GM18868 (cell line): ENCODE measurements at regions not wholly inside any gene's neighbourhood (a gene's known extent, or its start where the extent isn't known, plus 50 kb on each side); places are given as distances from the start of the nearest gene placed in this dataset.

ENCODE experiments used
- ATAC-seq: cut with Tn5 transposase; IDR thresholded peaks from one replicate; pipeline ENCODE4 v1.9.1; 2021; ENCODE audit warnings: mild to moderate bottlenecking, moderate library complexity; ENCODE audit not compliant: unreplicated experiment

DNA sequence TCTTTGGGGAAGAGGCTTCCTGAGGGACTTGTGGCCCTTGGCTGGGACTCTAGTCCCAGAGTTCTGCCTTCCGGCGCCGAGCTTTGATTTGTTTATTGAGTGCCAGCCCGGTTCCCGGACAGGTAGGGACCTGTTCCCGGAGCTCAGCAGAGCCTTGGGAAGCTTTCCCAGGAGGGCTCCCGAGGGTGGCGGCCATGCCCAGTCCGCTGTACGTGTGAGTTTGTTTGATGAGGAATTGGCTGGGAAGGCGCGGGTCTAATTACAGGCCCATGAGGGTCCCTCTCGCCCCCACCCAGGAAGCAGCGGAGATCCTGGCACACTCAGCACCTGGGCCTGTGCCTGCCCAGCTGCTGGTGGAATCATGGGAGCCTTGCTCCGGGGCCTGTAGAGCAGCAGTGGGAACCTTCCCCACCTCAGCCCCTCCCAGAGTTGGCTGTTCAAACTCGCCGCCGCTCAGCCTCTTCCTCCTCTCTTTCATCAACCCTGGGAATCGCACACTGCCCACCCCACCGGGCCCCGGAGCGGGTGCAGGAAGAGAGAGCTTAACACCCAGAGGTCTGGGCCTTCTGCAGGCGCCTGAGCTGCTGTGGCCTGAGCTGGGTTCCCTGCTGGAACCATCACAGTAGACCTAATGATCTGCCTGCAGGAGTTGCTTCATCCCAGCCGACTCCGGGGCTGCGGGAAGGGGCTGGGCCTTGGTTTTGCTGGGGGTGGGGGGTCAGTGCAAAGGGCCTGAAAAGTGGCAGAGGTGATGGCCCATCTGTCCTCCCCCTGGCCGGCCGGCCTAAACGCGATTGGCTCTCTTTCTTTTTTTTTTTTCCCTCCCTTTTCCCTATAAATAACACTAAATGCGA, 313.7 kb downstream of the SEC14L1 start:
- no peak for ATAC-seq

DNA sequence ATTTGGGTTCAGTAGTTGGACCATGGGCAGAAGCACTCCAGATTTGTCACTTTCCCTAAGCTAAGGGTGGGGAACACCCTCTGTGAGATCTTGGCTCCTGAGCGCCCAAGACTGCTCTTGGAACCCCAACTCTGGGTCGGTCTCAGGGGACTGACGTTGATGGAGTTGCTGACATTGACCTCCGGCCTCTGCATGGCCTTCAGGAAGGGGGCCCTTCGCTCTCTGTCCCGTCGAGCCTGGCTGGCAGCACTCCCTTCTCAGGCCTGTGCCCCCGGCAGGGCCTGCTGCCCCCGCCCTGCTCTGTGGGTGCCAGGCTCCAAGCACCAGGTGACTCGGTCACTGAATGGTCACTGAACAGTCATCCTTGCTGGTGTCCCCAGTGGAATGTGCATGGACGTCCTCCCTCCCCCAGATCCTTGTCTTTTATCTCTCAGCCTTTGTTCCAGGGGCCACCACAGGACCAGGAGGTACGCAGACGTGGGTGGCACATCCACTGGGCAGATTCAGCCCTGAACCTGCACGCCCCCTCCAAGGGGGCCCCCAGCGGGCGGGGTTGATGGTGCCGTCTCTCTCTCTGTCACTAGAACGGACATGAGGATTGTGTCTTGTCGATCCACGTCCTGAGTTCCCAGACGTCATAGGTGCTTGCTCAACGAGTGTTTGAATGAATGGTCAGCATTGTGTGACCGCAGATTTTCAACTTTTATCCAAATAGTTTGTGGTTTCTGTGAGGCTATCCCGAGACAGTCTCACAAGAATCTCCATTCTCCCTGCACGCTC, 314.5 kb downstream of the SEC14L1 start:
- ATAC-seq: no peak

DNA sequence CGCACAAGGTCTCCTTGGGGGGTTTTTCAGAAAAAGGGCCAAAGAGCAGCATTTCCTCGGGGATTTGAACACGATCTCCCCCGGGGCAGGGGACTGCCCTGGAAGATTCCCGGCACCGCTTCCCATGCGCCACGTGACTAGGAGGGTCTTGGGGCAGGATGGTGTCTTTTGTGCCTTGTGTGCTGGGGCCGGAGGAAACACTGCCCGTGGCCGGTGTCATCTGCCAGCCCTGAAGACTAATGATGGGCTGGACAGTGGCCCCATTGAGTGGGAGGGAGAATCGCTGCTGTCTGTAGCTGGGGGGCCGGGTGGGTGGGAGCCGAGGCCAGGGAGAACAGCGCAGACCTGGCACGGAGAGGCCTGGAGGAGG, 315.1 kb downstream of the SEC14L1 start:
- ATAC-seq: no peak

DNA sequence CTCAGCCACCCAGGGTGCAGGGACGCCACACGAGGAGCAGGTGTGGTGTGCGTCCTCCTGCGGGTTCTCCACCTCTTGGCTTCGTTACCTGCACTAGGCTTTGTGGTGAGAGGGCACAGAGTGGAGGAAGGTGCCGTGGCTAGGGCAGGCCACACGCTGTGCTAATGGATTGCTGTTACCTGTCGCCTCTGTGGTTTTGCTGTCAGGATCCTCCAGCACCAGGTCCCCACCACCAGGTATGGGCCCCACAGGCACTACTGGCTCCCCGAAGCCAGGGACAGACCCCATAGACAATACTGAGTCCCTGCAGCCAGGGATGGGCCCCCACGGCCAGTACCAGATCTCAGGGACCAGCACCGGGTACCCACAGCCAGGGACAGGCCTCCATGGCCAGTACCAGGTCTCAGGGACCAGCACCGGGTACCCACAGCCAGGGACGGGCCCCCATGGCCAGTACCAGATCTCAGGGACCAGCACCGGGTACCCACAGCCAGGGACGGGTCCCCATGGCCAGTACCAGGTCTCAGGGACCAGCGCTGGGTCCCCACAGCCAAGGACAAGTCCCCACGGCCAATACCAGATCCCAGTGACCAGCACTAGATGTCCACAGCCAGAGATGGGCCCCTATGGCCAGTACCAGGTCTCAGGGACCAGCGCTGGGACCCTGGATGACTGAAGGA, 315.6 kb downstream of the SEC14L1 start:
- no peak for ATAC-seq

DNA sequence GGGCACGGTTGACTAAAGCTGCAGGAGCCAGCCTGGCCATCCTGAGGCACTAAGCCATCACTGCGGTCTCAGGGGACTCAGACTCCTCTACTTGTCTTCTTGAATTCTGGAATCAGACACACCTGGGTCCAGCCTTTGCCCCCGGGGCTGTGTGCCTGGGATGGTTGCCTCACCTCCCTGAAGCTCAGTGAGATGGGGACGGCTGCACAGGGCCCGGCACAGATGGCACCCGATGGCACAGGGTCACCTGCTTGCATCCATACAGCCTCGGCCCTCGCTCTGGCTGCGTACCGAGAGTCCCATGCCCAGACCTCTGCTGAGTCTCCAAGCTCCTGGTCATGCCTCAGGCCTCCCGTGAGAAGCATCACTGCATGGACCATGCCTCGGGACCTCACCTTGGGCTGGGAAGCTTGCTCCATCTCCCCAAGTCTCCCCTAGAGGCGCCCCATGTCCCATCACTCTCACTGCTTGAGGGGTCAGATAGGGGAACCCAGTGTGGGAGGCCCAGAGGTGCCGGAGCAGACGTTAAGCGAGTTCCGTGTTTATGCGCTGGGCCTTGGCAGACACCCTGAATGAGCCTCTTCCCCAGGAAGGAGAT, 316.3 kb downstream of the SEC14L1 start:
- ATAC-seq: no peak

DNA sequence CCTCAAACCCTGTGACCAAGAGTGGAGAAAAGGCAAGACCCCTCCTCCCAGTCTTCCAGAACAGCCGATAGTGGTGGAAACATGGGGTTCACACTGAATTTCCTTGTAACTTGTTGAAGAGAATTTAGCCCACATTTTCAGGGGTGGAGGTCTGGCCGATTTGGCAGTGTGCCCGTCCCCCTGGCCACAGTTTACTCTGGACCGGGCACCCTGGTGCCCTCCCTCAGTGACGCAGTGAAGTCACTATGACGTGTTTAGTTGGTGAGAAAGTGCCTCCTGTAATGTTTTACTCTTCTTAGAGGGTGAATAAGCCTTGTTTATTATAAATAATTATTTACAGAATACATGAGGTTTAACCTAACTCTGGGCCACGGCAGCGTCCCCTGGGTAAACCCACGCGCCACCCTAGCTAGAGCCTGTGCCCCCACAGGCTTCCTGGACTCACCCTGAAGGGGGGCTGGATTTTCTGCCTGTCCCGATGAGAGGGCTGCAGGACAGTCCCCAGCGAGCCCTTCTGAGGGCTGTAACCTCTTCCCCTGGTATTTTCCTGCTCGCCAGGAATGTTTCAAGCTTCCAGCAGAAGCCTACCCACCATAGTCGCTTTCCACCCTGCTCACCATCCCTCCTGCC, 316.9 kb downstream of the SEC14L1 start:
- ATAC-seq: no peak

DNA sequence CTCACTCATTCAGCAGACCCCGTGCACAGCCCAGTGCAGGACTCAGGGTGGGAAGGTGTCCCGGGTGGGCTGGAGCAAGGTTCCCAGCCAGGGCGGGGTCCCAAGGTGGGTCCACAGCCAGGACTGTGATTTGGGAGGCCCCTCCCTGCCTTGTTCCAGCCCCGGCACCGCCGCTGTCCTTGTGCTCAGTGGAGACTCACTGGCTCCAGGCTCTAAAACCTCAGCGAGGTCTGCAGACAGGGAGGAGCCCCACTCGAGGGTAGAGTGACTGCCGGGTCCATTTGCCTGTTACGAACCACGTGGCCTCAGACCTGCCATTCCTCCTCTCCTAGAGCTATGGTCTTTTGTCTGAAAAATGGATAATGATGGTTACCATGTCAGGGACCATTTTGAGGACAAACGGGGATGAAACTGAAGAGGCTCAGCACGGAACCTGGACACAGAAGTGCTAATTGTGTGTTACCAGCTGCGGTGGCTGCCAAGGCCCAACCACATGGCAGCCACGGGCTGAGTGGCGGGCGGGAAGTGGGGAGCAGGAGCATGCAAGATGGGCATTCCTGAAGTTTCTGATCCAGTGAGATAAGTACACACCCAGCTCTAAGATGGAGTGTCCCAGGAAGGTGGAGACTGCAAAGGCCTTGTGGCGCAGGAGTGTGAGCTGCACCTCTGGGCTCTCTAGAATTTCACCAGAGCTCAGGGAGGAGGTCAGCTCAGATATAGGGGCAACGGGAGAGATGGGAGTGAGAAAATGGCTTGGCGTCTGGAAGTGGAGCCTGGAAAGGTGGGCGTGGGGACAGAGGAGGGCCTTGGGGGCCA, 317.6 kb downstream of the SEC14L1 start:
- no peak for ATAC-seq

DNA sequence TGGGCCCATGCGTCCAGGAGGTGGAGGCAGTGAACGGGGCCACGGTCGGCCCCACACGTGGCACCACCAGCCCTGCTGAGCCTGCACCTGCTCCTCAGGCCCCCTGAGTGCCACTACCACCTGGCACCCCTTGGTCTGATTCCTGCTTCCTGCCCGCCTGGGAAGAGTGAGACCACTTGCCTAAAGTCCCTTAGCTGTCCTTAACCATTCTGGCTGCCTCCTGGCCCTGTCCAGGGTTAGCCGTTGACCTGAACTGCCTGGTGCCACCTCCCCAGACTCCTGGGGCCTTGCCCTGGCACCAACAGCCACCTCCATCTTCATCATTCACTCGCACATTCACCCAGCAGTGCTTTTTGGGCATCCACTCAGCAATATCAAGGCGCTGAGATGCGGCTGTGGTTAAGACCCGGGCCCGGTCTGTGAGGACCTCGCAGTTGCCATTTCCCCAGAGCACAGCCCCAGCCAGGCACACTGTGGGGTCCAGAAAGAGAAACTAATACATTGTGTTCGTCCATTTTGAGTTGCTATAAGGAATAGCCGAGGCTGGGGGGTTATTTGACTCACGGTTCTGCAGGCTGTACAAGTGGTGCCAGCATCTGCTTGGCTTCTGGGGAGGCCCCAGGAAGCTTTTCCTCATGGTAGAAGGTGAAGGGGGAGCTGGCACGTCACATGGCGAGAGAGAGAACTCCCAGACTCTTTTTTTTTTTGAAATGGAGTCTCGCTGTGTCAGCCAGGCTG, 318.4 kb downstream of the SEC14L1 start:
- no peak for ATAC-seq

DNA sequence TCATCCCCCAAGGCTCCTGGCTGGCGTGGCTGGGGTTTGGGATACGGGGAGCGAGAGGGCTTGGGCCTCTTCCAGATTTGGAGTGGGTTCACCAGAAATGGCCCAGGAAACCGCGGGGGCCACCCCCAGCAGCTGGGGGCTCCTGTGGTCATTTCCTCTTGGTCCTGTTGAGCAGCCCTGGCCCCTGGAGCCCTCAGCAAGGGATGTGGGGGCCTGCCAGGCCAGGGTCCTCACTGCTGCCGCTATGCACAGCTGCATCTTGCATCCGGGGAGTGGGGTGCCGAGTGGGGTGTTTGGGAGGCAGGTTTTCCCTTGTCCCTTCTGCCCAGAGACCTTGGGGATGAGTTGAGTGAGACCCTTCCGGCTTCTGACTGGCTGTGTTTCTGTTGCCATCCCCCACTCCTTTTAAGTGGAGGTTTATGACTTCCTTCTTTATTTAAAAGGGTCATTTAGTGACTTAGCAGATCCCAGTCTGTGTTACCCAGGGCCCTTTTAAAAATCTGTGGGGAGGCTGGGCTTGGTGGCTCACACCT, 319.8 kb downstream of the SEC14L1 start:
- no peak for ATAC-seq

DNA sequence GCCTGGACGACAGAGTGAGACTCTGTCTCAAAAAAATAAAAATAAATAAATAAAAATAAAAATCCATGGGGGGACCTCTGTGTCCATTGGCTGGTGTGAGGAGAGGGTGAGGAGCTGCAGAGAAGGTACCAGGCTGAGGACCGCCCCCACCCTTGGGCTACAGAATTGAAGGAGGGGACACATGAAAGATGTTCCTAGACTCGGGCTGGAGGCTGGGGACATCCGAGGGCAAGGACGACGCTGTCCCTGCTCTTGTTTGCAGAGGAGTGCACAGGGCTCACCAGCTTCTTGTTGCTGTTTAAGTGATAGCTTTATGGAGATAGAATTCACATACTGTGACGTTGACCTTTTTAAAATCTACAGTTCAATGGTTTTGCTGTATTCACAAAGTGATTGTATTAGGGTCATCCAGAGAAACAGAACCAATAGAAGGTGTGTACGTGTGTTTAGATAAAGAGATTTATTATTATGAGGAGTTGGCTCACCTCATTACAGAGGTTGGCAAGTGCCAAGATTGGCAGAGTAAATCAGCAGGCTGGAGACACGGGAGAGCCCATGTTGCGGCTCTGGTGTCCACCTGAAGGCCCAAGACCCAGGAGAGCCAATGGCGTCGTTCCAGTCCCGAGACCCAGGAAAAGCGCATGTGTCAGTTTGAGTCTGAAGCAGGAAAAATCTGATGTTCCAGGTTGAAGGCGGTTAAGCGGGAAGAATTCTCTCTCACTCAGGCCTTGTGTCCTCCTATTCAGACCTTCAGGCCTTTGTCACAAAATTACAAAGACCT, 320.7 kb downstream of the SEC14L1 start:
- ATAC-seq: no peak

DNA sequence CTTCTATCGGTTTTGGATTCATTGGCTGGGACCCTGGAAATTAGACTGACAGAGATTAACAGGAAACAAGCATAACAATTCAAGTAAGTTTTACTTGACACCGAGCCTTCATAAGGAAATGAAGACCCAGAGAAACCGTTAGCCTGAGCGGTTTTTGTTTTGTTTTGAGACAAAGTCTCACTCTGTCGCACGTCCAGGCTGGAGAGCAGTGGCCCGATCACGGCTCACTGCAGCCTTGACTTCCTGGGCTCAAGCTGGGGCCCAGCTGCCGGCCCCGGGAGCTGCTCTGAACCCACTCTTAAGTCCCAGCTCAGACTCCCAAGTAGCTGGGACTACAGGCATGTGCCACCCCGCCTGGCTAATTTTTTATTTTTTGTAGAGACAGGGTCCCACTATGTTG, 321.3 kb downstream of the SEC14L1 start:
- no peak for ATAC-seq

DNA sequence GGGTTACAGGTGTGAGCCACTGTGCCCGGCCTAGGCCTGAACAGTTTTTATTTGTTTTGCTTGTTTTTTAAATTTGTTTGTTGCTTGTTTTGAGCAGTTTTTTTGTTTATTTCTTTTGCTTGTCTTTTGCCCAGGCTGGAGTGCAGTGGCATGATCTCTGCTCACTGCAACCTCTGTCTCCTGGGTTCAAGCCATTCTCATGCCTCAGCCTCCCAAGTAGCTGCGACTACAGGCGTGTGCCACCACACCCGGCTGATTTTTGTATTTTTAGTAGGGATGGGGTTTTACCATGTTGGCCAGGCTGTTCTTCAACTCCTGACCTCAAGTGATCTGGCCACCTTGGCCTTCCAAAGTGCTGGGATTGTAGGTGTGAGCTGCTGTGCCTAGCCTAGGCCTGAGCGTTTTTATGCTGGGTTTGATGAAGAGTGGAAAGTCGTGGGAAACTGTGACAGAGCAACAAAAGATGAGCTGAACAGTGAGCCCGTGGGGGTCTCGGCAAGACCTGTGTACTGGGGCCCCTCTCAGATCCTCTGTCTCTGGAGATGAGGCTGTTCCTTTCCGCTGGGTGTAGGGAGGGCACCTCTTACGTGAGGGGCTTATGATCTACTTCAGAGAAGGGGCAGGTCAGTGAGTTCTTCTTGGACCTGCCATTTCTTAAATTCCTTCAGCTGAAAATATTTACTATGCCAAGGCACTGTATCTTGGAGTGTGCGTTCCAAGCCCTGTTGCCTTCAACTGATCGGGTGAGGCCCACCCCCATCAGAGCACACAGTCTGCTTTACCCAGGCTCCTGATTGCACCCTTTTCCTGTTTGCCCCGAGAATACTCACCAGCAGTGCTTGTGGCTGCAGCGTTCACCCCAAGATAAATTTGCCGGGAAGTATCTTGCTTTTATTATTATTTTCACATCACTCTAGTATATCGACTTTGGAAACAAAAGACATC, 322.1 kb downstream of the SEC14L1 start:
- ATAC-seq: no peak

DNA sequence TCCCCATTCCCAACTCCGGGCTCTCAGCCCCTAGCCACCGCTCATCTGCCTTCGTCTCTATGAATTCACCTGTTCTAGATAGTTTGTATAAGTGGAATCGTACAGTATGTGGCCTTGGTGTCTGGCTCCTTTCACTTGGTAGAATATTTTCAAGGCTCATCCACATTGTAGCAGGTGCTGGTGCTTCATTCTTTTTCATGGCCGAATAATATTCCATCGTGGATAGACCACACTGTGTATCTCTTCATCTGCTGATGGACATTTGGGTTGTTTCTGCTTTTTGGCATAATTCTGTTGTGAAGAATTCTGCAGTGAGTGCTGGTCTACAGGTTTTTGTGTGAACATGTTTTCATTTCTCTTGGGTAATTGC, 324.2 kb downstream of the SEC14L1 start:
- ATAC-seq: no peak

DNA sequence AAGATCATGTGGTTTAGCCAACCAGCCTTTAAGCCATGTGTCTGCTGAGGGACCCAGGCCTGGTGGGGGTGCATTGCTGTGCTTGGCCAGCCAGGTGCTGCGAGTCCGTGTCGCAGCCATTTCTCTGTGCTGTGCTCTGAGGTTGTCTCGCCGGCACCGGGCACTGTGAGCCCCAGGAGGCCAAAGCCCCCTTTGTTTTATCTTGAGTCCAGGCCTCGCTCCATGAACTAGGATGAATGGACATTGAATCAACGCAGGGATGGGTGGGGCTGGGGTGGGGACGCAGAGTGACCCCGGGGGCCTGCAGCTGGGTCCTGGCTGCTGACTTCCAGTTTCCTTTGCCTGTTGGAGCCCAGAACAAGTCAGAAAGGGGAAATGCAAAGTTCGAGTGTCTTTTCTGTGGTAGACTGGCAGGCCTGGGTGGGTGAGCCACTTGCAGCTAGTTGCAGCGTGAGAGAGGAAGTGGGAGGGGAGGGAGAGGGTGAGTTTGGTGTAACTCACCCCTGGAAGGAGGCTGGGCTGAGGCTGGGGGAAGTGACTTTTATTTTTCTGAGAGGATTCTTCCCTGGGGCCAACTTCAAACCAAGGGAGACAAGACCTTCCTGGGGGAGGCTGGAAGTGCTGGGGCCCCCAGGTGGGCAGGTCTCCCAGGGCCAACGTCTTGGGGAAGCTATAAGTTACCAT, 324.7 kb downstream of the SEC14L1 start:
- ATAC-seq: peak; percentile 68

DNA sequence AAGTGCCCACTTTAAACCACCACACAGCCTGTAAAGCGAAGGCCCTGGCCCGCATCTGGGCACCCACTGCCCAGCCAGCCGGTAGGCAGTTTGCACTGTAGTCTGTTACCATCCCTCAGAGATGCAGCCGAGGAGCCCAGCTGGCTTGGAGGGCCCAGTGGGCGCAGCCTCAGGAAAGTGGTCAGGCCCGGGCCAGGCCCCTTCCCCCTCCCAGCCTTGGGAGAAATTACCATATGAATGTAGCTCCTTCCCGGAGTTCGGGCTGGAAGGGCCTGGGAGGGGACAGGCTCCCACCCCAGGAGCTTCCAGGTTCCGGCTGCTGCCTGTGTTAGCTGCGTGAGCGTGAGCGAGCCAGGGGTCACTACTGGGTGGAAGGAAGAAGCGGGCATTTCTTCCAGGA, 325.4 kb downstream of the SEC14L1 start:
- no peak for ATAC-seq

DNA sequence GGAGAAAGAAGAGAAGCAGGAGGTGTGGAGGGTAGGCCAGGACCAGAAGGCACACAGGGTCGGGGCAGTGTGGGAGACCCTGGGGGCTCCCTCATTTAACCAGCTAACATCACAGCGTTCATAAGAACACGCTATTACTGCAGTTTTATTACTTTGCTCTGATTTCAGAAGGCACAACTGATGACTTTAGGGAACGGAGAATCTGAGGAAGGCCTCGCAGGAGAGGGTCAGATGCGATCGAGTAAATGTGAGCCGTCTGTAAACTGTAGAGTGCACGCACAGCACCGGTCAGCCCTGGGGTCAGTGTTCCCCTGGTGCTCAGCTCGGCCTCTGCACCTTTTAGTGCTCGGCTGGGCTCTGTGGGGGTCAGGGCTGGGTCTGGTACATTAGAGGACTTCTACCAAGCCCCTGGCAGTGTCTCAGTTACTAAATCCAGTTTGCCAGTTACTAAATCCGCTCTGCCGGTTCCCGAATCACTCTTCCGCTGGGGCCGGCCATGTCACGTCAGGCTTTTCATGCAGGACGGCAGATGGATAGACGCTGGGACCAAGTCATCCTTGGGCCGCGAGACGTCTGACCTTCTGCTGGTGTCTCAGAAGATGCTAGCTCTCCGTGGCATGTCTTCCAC, 325.9 kb downstream of the SEC14L1 start:
- no peak for ATAC-seq
